GM23338 (cell line): ENCODE measurements at regions not wholly inside any gene's neighbourhood (a gene's known extent, or its start where the extent isn't known, plus 50 kb on each side); places are given as distances from the start of the nearest gene placed in this dataset.
"Not testable (repeated sequence)": the region's sequence is repeated elsewhere in the genome, so short reads cannot be mapped to it uniquely, and the experiment has no call there.

Experiments used
- ATAC-seq: fragments of 200-7000 bp; cut with Tn5 transposase; 3 replicates; pipeline ENCODE4 v1.9.1; 2020
- DNase-seq: peaks from one replicate; pipeline ENCODE4 v3.0.0-alpha.2; 2015; ENCODE audit warnings: low spot score
- H2AFZ ChIP-seq: fragments of 200-600 bp; sonication (generic); 2 replicates; pipeline ENCODE4 v1.8.0; 2016; ENCODE audit warnings: antibody characterized with exemption, mild to moderate bottlenecking, moderate library complexity
- H3F3A ChIP-seq: fragments of 200-600 bp; sonication (generic); replicated peaks from 2 replicates; pipeline ENCODE4 v1.8.0; 2017; ENCODE audit warnings: antibody characterized with exemption, mixed run types, low read depth
- H3K27ac ChIP-seq: fragments of 200-600 bp; sonication (generic); 2 replicates; pipeline ENCODE4 v1.6.1; 2016; ENCODE audit warnings: low read depth
- H3K27me3 ChIP-seq: fragments of 200-600 bp; sonication (generic); 2 replicates; pipeline ENCODE4 v1.8.0; 2016; ENCODE audit warnings: mild to moderate bottlenecking, mixed run types, moderate library complexity; ENCODE audit not compliant: insufficient read depth
- H3K36me3 ChIP-seq: fragments of 200-600 bp; sonication (generic); 2 replicates; pipeline ENCODE4 v1.8.0; 2016; ENCODE audit warnings: mild to moderate bottlenecking; ENCODE audit not compliant: insufficient read depth
- H3K4me1 ChIP-seq: fragments of 200-600 bp; sonication (generic); 2 replicates; pipeline ENCODE4 v1.8.0; 2016; ENCODE audit warnings: mild to moderate bottlenecking, moderate library complexity; ENCODE audit not compliant: insufficient read depth
- H3K4me2 ChIP-seq: fragments of 200-600 bp; sonication (generic); 2 replicates; pipeline ENCODE4 v1.7.1; 2017; ENCODE audit warnings: mixed run types
- H3K4me3 ChIP-seq: fragments of 200-600 bp; sonication (generic); 2 replicates; pipeline ENCODE4 v1.6.1; 2016; ENCODE audit warnings: mixed run types
- H3K79me2 ChIP-seq: fragments of 200-600 bp; sonication (generic); replicated peaks from 2 replicates; pipeline ENCODE4 v1.8.0; 2017; ENCODE audit warnings: mild to moderate bottlenecking; ENCODE audit not compliant: insufficient read depth
- H3K9me2 ChIP-seq: fragments of 200-600 bp; sonication (generic); 2 replicates; pipeline ENCODE4 v1.8.0; 2017; ENCODE audit not compliant: insufficient read depth
- H4K20me1 ChIP-seq: fragments of 200-600 bp; sonication (generic); replicated peaks from 2 replicates; pipeline ENCODE4 v1.8.0; 2017; ENCODE audit warnings: mild to moderate bottlenecking; ENCODE audit not compliant: insufficient read depth
- H3K27ac Mint-ChIP-seq: 2 replicates; pipeline ENCODE4 v1.8.0; 2020; ENCODE audit warnings: inconsistent platforms, mild to moderate bottlenecking, moderate library complexity, mixed read lengths
- H3K27me3 Mint-ChIP-seq: 3 replicates; pipeline ENCODE4 v1.8.0; 2022; ENCODE audit warnings: low read depth, mild to moderate bottlenecking, moderate library complexity, mixed read lengths, inconsistent platforms; ENCODE audit not compliant: insufficient read depth, poor library complexity
- H3K36me3 Mint-ChIP-seq: 3 replicates; pipeline ENCODE4 v1.8.0; 2021; ENCODE audit warnings: low read depth, mild to moderate bottlenecking, inconsistent platforms, moderate library complexity, mixed read lengths
- H3K4me1 Mint-ChIP-seq: 3 replicates; pipeline ENCODE4 v1.8.0; 2020; ENCODE audit warnings: mild to moderate bottlenecking, inconsistent platforms, mixed read lengths
- H3K4me3 Mint-ChIP-seq: 3 replicates; pipeline ENCODE4 v1.8.0; 2021; ENCODE audit warnings: moderate library complexity, mild to moderate bottlenecking, inconsistent platforms, mixed read lengths
- H3K9me3 Mint-ChIP-seq: 3 replicates; pipeline ENCODE4 v1.8.0; 2020; ENCODE audit warnings: moderate library complexity, mild to moderate bottlenecking, inconsistent platforms, mixed read lengths
- CREB1 ChIP-seq: fragments of 250-450 bp; sonication (Bioruptor Pico); IDR thresholded peaks from 2 replicates; pipeline ENCODE4 v1.5.0; 2020; ENCODE audit warnings: low read depth, mild to moderate bottlenecking, moderate library complexity
- EZH2phosphoT487 ChIP-seq: fragments of 200-600 bp; sonication (generic); IDR thresholded peaks from one replicate; pipeline ENCODE4 v1.8.1; 2018; ENCODE audit warnings: antibody characterized with exemption; ENCODE audit not compliant: unreplicated experiment
- JUNB ChIP-seq: IDR thresholded peaks from one replicate; pipeline ENCODE4 v1.6.1; 2016; ENCODE audit warnings: antibody characterized with exemption; ENCODE audit not compliant: unreplicated experiment
- NANOG ChIP-seq: IDR thresholded peaks from 2 replicates; pipeline ENCODE4 v1.6.1; 2016; ENCODE audit warnings: antibody characterized with exemption, borderline replicate concordance
- POLR2AphosphoS5 ChIP-seq: IDR thresholded peaks from 2 replicates; pipeline ENCODE4 v1.6.1; 2016; ENCODE audit warnings: antibody characterized with exemption, low read depth
- ZNF114 ChIP-seq: fragments of 250-450 bp; sonication (Bioruptor Pico); IDR thresholded peaks from 2 replicates; pipeline ENCODE4 v1.5.0; 2020; ENCODE audit warnings: mild to moderate bottlenecking, moderate library complexity
- TF ChIP-seq, protein P1 (sequence below), 2 experiments: fragments of 200-600 bp in 1 of 2; sonication (generic) in 1 of 2; conservative IDR thresholded peaks; 2 replicates each; pipeline versions ENCODE4 v1.5.1 to v1.6.1; 2016 to 2017; ENCODE audit warnings: antibody characterized with exemption in 2 of 2, low read depth in 2 of 2, mild to moderate bottlenecking in 2 of 2, moderate library complexity in 1 of 2
- TF ChIP-seq, protein P2 (sequence below): IDR thresholded peaks from 2 replicates; pipeline ENCODE4 v1.6.1; 2016; ENCODE audit warnings: antibody characterized with exemption

DNA sequence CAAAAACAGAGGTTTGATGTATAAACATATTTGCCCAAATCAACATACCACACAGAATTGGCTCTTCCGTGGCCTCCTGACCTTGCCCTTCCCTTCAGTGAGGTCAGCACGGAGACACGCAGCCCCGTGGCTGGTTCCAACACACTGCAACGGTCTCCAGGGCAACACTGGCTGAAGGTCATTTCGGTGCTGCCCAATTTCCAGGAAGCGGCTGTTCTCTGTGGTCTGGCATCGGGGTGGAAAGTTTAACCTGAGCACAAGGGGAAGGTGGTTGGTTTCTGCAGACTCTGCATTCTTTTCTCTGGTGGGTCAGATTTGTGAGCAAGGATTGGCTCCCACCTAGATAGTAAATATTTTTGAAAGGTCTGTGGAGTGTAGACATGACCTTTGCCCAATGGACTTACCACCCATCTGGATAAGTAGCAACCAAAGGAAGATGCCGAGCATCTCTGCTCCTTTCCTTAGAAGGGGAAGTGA lies 177.6 kb upstream of the PHACTR1 start (continued):
- TF ChIP-seq, protein P1, sequence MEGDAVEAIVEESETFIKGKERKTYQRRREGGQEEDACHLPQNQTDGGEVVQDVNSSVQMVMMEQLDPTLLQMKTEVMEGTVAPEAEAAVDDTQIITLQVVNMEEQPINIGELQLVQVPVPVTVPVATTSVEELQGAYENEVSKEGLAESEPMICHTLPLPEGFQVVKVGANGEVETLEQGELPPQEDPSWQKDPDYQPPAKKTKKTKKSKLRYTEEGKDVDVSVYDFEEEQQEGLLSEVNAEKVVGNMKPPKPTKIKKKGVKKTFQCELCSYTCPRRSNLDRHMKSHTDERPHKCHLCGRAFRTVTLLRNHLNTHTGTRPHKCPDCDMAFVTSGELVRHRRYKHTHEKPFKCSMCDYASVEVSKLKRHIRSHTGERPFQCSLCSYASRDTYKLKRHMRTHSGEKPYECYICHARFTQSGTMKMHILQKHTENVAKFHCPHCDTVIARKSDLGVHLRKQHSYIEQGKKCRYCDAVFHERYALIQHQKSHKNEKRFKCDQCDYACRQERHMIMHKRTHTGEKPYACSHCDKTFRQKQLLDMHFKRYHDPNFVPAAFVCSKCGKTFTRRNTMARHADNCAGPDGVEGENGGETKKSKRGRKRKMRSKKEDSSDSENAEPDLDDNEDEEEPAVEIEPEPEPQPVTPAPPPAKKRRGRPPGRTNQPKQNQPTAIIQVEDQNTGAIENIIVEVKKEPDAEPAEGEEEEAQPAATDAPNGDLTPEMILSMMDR (conservative IDR thresholded peaks at IDR 0.05; ENCODE audit: low read depth in 2 of 2) = no peak

DNA sequence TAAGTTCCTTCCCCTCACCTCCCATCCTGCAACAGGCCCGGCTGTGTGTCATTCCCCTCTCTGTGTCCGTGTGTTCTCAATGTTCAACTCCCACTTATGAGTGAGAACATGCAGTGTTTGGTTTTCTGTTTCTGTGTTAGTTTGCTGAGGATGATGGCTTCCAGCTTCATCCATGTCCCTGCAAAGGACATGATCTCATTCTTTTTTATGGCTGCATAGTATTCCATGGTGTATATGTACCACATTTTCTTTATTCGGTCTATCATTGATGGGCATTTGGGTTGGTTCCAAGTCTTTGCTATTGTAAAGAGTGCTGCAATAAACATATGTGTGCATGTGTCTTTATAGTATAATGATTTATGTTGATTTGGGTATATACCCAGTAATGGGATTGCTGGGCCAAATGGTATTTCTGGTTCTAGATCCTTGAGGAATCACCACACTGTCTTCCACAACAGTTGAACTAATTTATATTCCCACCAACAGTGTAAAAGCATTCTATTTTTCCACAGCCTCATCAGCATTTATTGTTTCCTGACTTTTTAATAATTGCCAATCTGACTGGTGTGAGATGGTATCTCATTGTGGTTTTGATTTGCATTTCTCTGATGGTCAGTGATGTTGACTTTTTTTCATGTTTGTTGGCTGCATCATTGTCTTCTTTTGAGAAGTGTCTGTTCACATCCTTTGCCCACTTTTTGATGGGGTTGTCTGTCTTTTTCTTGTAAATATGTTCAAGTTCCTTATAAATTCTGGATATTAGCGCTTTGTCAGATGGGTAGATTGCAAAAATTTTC lies 174.1 kb upstream of the PHACTR1 start:
- H3K27ac ChIP-seq, H3K4me1 Mint-ChIP-seq, DNase-seq, ATAC-seq, H3K9me3 Mint-ChIP-seq, H2AFZ ChIP-seq, H3F3A ChIP-seq, H3K4me2 ChIP-seq, H3K4me3 ChIP-seq, H3K27me3 Mint-ChIP-seq, H3K79me2 ChIP-seq, H4K20me1 ChIP-seq, H3K27me3 ChIP-seq, H3K4me3 Mint-ChIP-seq, H3K36me3 Mint-ChIP-seq, H3K36me3 ChIP-seq, H3K27ac Mint-ChIP-seq, H3K4me1 ChIP-seq: not testable (repeated sequence)
- H3K9me2 ChIP-seq = peaks cover 13% of the 10 kb centered on the region; the same call in 1 of the 2 replicates

DNA sequence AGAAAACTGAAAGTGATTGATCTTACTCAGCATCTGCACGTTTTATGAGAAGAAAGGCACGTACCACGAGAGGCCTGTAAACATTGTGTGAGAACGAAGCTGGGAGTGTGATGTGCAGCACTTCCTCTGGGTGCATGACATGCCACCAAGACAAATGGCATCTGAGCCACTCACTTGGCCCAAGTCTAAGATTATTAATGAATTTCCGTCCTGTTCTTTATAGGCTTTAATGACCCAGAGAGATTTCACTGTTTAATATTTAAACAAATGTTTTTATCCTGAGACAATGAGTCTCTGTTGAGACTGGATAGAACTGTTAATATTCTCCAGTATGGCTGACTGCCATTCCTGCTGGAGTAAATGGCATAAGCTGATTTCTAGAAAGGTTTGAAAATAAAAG lies 172.6 kb upstream of the PHACTR1 start:
- Mint-ChIP-seq H3K27me3 (no peaks in the 10 kb centered on the region), H3K4me1 (no peaks in the 10 kb centered on the region), H3K27ac (no peak overlapping the region), H3K4me3 (no peak overlapping the region), H3K36me3 (peaks cover under 1% of the 10 kb centered on the region; the same call in 1 of the 3 replicates), H3K9me3 (peaks cover 11% of the 10 kb centered on the region)
- DNase-seq (no peak), ATAC-seq (no peak)
- H3K27ac ChIP-seq = no peak overlapping the region
- H4K20me1 ChIP-seq = no peaks in the 10 kb centered on the region
- H3K9me2 ChIP-seq = peaks cover 9% of the 10 kb centered on the region; the same call in 1 of the 2 replicates
- no peak overlapping the region for H3K4me2 ChIP-seq
- H2AFZ ChIP-seq = no peak overlapping the region
- no peaks in the 10 kb centered on the region for H3F3A ChIP-seq
- H3K79me2 ChIP-seq = no peaks in the 10 kb centered on the region
- H3K4me1 ChIP-seq = no peaks in the 10 kb centered on the region
- no peak overlapping the region for H3K4me3 ChIP-seq
- H3K27me3 ChIP-seq = no peaks in the 10 kb centered on the region
- H3K36me3 ChIP-seq = peaks cover 5% of the 10 kb centered on the region; the same call in 1 of the 2 replicates
- no peak for TF ChIP-seq JUNB
- TF ChIP-seq, protein P1 (conservative IDR thresholded peaks at IDR 0.05; ENCODE audit: low read depth in 2 of 2) = no peak
- TF ChIP-seq, protein P2, sequence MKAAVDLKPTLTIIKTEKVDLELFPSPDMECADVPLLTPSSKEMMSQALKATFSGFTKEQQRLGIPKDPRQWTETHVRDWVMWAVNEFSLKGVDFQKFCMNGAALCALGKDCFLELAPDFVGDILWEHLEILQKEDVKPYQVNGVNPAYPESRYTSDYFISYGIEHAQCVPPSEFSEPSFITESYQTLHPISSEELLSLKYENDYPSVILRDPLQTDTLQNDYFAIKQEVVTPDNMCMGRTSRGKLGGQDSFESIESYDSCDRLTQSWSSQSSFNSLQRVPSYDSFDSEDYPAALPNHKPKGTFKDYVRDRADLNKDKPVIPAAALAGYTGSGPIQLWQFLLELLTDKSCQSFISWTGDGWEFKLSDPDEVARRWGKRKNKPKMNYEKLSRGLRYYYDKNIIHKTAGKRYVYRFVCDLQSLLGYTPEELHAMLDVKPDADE = no peak
- TF ChIP-seq CREB1 = no peak
- no peak for TF ChIP-seq EZH2phosphoT487
- no peak for TF ChIP-seq POLR2AphosphoS5
- TF ChIP-seq ZNF114 = no peak
- TF ChIP-seq NANOG = no peak
